ENCODE measurements at regions not wholly inside any gene's neighbourhood (a gene's known extent, or its start where the extent isn't known, plus 50 kb on each side); places are given as distances from the start of the nearest gene placed in this dataset.

- H3K4me3 ChIP-seq = no peak overlapping the region
- TF ChIP-seq, protein P1, sequence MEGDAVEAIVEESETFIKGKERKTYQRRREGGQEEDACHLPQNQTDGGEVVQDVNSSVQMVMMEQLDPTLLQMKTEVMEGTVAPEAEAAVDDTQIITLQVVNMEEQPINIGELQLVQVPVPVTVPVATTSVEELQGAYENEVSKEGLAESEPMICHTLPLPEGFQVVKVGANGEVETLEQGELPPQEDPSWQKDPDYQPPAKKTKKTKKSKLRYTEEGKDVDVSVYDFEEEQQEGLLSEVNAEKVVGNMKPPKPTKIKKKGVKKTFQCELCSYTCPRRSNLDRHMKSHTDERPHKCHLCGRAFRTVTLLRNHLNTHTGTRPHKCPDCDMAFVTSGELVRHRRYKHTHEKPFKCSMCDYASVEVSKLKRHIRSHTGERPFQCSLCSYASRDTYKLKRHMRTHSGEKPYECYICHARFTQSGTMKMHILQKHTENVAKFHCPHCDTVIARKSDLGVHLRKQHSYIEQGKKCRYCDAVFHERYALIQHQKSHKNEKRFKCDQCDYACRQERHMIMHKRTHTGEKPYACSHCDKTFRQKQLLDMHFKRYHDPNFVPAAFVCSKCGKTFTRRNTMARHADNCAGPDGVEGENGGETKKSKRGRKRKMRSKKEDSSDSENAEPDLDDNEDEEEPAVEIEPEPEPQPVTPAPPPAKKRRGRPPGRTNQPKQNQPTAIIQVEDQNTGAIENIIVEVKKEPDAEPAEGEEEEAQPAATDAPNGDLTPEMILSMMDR (IDR thresholded peaks at IDR 0.05) = no peak
- no peak for DNase-seq (ENCODE audit: low spot score)
- no peak overlapping the region for H3K27ac ChIP-seq
These were observed 512.0 kb downstream of the KIF20B start for GRCh38 chr10:90213346-90213745.

GRCh38 chr10:90218846-90219245 lies 517.5 kb downstream of the KIF20B start:
- Histone ChIP-seq H3K4me3 (no peak overlapping the region), H3K27ac (no peak overlapping the region)
- DNase-seq (ENCODE audit: low spot score) = no peak
- TF ChIP-seq, protein P1 (IDR thresholded peaks at IDR 0.05) = no peak

DNA sequence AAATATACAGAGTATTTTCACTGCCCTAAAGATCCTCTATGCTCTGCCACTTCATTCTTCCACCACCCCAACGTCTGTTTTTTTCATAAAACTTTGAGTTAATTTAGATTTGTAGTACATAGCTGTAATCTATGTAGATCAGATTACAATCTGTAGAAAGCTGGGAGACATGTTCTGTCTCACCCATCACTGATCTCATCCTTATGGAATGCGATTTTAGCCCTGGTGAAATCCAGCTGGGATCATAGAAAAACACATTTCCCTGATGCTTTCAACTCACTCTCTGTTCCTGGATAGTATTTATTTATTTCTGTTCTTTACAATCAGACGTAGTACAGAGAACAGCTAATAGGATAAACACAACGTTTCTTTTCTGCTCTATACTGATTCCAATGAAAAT lies 521.0 kb downstream of the KIF20B start:
- Histone ChIP-seq H3K4me3 (no peak overlapping the region), H3K27ac (no peak overlapping the region)
- DNase-seq (ENCODE audit: low spot score) = no peak
- TF ChIP-seq, protein P1 (IDR thresholded peaks at IDR 0.05) = no peak

DNA sequence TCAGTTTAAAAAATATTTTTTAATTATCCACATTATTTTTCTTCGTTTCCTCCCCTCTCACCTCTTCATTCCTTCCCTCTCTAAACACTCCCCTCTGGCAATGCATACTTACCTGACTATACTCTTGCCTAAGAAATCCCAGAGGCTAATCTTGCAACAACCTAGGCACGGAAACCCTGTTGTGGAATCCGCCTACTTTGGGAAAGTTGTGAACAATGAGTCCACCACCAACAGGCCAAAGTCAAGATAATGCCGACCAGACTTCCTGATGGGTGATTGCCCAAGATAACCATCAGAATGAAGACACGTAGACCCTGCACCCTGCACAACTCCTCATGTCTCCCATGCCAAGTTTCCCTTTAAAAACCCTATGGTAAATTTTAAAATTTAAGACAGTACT lies 521.5 kb downstream of the KIF20B start:
- no peak overlapping the region for H3K27ac ChIP-seq
- TF ChIP-seq, protein P1 (IDR thresholded peaks at IDR 0.05) = no peak
- H3K4me3 ChIP-seq = no peak overlapping the region
- DNase-seq (ENCODE audit: low spot score) = no peak

DNA sequence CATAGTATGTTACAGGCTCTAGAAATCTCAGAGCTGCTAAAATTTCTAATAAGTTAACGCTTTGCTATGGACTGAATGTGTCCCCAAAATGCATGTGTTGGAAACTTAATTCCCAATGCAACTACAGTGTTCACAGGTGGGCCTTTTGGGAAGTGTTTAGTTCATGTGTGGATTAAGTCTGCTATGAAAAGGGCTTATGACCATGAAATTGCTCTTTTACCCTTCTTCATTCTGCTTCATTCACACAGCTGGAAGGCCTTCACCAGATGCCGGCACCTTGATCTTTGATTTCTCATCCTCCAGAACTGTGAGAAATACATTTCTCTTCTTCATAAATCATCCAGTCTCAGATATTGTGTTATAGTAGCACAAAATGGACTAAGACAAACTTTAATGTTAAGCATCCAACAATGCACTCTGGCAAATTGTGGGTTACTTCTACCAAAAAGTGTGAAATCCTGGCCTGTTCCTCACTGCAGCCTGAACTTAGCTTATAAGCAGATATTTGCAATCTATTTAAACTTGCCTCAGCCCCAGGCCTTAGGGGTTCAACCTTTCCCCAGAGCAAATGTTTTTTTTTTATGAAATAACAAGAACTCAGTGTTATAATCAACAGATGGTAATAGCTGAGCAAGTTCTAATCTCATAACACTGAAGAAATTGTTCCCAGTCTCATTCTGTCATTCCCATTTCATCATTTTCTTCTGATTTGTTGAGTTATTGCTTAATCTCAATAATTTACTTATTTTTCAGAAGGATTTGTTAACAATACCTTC lies 523.6 kb downstream of the KIF20B start:
- Histone ChIP-seq H3K27ac (no peak overlapping the region), H3K4me3 (no peak overlapping the region)
- DNase-seq (ENCODE audit: low spot score) = no peak
- TF ChIP-seq, protein P1 (IDR thresholded peaks at IDR 0.05) = no peak

- no peak for DNase-seq (ENCODE audit: low spot score)
- TF ChIP-seq, protein P1 (IDR thresholded peaks at IDR 0.05) = no peak
- Histone ChIP-seq H3K4me3 (no peak overlapping the region), H3K27ac (no peak overlapping the region)
These were observed 525.1 kb downstream of the KIF20B start for GRCh38 chr10:90226517-90226916.

GRCh38 chr10:90227217-90227656 lies 525.8 kb downstream of the KIF20B start:
- DNase-seq (ENCODE audit: low spot score) = no peak
- H3K27ac ChIP-seq = no peak overlapping the region
- TF ChIP-seq, protein P1 (IDR thresholded peaks at IDR 0.05) = no peak

More at GRCh38 chr10:90227217-90227656, 525.8 kb downstream of the KIF20B start:
- no peak overlapping the region for H3K4me3 ChIP-seq
